Panc1 (cell line): ENCODE measurements at regions not wholly inside any gene's neighbourhood (a gene's known extent, or its start where the extent isn't known, plus 50 kb on each side); places are given as distances from the start of the nearest gene placed in this dataset.

Experiments
- CTCF ChIP-seq: fragments of 450-650 bp; IDR thresholded peaks from 2 replicates; pipeline ENCODE4 v1.5.1; 2017; ENCODE audit warnings: mild to moderate bottlenecking
- POLR2AphosphoS5 ChIP-seq: IDR thresholded peaks from 2 replicates; pipeline ENCODE4 v1.6.1; 2012; ENCODE audit warnings: mild to moderate bottlenecking, low read depth, low read length, moderate library complexity
- SIN3A ChIP-seq: IDR thresholded peaks from 2 replicates; pipeline ENCODE4 v1.6.1; 2012; ENCODE audit warnings: low read depth, mild to moderate bottlenecking, low read length, moderate library complexity, borderline replicate concordance; ENCODE audit not compliant: insufficient read depth
- TCF7L2 ChIP-seq: IDR thresholded peaks from 2 replicates; pipeline ENCODE4 v1.6.1; 2011; ENCODE audit warnings: mild to moderate bottlenecking, low read depth, low read length, inconsistent platforms

- TF ChIP-seq CTCF = no peak
- no peak for TF ChIP-seq POLR2AphosphoS5
- TF ChIP-seq TCF7L2 = no peak
- TF ChIP-seq SIN3A = no peak
Observed at GRCh38 chr21:30081506-30081905, 85.1 kb downstream of the CLDN17 start.
